Esophagus squamous epithelium (tissue), 5 donors: ENCODE measurements at regions not wholly inside any gene's neighbourhood (a gene's known extent, or its start where the extent isn't known, plus 50 kb on each side); places are given as distances from the start of the nearest gene placed in this dataset.
A peak's percentile ranks its signal among the peaks of the same experiment; 100 is the strongest.

Experiments used
- DNase-seq: peaks from one replicate; lab custom pipeline; 2025; lab: John Stamatoyannopoulos, UW
- H3K27ac ChIP-seq, 4 donors: fragments of 200-600 bp; sonication (generic); one replicate each; pipeline ENCODE4 v1.5.1; 2016 to 2019; ENCODE audit warnings: mild to moderate bottlenecking in 1 of 4
- H3K27me3 ChIP-seq, 4 donors: fragments of 200-600 bp; sonication (generic); 1 replicate in 3 of 4; 2 replicates in 1 of 4; pipeline versions ENCODE4 v1.5.1 to v1.6.0; 2017 to 2021; ENCODE audit warnings: antibody characterized with exemption in 1 of 4
- H3K36me3 ChIP-seq, 3 donors: fragments of 200-600 bp; sonication (generic); one replicate each; pipeline ENCODE4 v1.5.1; 2016 to 2019
- H3K4me1 ChIP-seq, 3 donors: fragments of 200-600 bp; sonication (generic); one replicate each; pipeline ENCODE4 v1.5.1; 2017 to 2019
- H3K4me3 ChIP-seq, 4 donors: fragments of 200-600 bp; sonication (generic); 1 replicate in 3 of 4; 2 replicates in 1 of 4; pipeline ENCODE4 v1.5.1; 2016 to 2019; ENCODE audit warnings: mild to moderate bottlenecking in 2 of 4, moderate library complexity in 1 of 4
- H3K9me3 ChIP-seq, 3 donors: fragments of 200-600 bp; sonication (generic); one replicate each; pipeline ENCODE4 v1.5.1; 2016 to 2019
- POLR2A ChIP-seq, 4 donors: fragments of 450-650 bp; IDR thresholded peaks; one replicate each; pipeline ENCODE4 v1.6.1; 2017; ENCODE audit warnings: antibody characterized with exemption in 4 of 4, mild to moderate bottlenecking in 4 of 4, moderate library complexity in 3 of 4
- WGBS, 2 donors: methylation state at CpG; one replicate each; pipeline ENCODE4 v1.1.5; 2018; 5-methylcytosine and 5-hydroxymethylcytosine counted together
- intact Hi-C: fragments of 100-400 bp; cut with DNase I; formaldehyde crosslinking; loops from one replicate; pipeline ENCODE4 v1.15.0; 2022
- TF ChIP-seq, protein P1 (sequence below), 6 experiments: fragments of 450-650 bp in 4 of 6; fragments of 200-600 bp in 2 of 6; sonication (generic) in 2 of 6; IDR thresholded peaks; one replicate each; pipeline ENCODE4 v1.5.1; 2016 to 2019; ENCODE audit warnings: antibody characterized with exemption in 6 of 6, mild to moderate bottlenecking in 4 of 6, moderate library complexity in 4 of 6
- donor health status: DM: yes; HTN: yes; CAD: no.

DNA sequence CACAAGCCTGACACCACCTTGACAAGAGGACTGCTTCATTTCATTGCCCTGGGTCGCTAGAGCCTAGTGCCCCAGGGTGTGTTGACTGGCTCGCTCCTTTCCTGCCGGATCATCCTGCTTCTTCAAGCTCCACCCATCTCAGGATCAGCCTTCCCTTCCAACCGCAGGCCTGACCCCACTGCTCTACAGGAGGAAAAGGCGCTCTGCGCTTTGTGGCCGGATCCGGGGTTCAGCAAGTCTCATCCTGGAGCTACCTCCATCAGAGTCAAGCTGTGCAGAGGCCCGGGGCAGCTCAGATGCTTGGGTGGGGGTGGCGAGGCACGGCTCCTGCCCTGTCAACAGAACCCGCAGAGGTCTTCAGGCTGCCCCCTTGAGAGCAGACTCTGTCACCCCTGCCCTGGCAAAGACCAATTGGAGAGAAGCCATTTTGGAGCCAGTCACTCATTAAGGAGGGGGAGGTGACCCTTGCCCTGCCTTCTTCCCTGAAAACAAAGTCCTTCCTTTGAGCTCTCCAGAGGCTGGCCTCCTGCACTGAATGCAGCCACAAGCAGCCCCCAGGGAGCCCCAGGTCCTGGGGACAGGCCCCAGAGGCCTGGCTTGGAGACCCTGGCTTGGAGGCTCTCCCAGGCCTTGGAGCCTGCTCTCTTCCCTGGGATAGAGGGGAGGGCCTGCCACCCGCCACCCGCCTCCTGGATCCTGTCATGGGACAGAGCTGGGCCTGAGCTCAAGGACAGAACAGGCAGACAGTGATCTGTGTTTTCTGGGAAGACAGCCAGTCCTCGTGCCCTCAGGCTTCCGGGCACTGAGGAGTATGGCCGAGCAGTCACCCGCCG, 80.3 kb downstream of the CPN2 start:
- H3K27ac ChIP-seq, result peak overlapping the region; percentile 35 to 87 (median 74)
- H3K4me1 ChIP-seq, result peaks cover 24 to 73% (median 25%) of the 10 kb centered on the region in 3 donors
- no peak overlapping the region for H3K4me3 ChIP-seq
- DNase-seq, result no peak
- intact Hi-C loops, result no loop called here
- WGBS, 2 donors, result 24 to 33% methylated on average over 5 to 8 of the region's 19 CpGs
- no peaks in the 10 kb centered on the region for H3K9me3 ChIP-seq
- TF ChIP-seq POLR2A (IDR thresholded peaks at IDR 0.05), result no peak
- TF ChIP-seq, protein P1, sequence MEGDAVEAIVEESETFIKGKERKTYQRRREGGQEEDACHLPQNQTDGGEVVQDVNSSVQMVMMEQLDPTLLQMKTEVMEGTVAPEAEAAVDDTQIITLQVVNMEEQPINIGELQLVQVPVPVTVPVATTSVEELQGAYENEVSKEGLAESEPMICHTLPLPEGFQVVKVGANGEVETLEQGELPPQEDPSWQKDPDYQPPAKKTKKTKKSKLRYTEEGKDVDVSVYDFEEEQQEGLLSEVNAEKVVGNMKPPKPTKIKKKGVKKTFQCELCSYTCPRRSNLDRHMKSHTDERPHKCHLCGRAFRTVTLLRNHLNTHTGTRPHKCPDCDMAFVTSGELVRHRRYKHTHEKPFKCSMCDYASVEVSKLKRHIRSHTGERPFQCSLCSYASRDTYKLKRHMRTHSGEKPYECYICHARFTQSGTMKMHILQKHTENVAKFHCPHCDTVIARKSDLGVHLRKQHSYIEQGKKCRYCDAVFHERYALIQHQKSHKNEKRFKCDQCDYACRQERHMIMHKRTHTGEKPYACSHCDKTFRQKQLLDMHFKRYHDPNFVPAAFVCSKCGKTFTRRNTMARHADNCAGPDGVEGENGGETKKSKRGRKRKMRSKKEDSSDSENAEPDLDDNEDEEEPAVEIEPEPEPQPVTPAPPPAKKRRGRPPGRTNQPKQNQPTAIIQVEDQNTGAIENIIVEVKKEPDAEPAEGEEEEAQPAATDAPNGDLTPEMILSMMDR (IDR thresholded peaks at IDR 0.05), result no peak
- H3K27me3 ChIP-seq, result no peaks in the 10 kb centered on the region
- no peaks in the 10 kb centered on the region for H3K36me3 ChIP-seq

DNA sequence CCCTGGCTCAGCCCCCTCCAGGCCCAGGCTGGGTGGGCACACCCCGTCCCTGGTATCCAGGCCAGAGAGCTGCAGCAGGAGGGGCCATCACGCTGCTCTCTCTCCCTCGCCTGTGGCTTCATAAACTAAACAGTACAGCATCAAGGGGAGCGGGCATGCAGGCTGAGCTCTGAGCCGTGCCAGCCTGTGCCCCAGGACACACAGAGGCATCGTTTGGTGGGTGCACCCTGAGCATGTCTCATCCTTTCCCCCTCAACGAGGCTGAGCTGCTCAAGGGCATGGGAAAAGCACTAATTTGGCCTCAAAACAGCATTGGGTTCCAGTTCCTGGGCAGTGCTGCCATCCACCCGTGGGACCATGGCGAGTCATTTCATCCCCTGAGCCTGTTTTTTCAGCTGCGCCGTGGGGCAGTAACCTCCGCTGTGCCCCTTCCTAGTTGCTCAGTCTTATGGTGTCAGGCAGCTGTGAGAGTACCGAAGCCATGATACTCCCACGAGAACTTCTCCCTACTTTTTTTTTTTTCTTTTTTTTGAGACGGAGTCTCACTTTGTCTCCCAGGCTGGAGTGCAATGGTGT, 79.6 kb downstream of the CPN2 start:
- TF ChIP-seq, protein P1 (IDR thresholded peaks at IDR 0.05), result no peak
- TF ChIP-seq POLR2A (IDR thresholded peaks at IDR 0.05), result no peak
- H3K4me3 ChIP-seq, result no peak overlapping the region
- H3K36me3 ChIP-seq, result no peaks in the 10 kb centered on the region
- 62 to 65% methylated on average over 8 to 9 of the region's 15 CpGs for WGBS, 2 donors
- no peak for DNase-seq
- H3K9me3 ChIP-seq, result no peaks in the 10 kb centered on the region
- H3K27me3 ChIP-seq, result no peaks in the 10 kb centered on the region
- H3K4me1 ChIP-seq, result peaks cover 25 to 73% (median 28%) of the 10 kb centered on the region in 3 donors
- peak overlapping the region; percentile 35 to 87 (median 74) for H3K27ac ChIP-seq
- intact Hi-C loops, result no loop called here

DNA sequence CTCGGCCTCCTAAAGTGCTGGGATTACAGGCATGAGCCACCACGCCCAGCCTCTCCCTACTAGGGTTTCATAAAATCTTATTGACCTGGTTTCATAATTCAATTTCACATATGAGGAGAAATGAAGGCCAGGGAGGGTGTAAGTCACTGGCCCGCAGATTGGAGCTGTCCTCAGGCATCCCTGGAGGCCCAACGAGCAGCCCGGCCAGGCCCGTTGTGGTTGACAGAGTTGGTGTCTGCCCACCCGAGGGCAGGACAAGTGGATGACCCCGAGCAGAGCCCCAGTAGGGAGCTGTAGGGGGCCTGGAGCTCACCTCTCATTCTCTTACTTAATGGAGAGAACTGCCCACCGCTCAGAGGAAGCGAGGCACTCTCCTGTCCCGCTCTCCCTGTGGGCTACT, 78.9 kb downstream of the CPN2 start:
- H3K36me3 ChIP-seq, result no peaks in the 10 kb centered on the region
- TF ChIP-seq POLR2A (IDR thresholded peaks at IDR 0.05), result no peak
- TF ChIP-seq, protein P1 (IDR thresholded peaks at IDR 0.05), result no peak
- peaks cover 30 to 75% (median 35%) of the 10 kb centered on the region in 3 donors for H3K4me1 ChIP-seq
- peak overlapping the region in 1 of 4 donors; percentile 77 for H3K27ac ChIP-seq
- intact Hi-C loops, result no loop called here
- no peak overlapping the region for H3K4me3 ChIP-seq
- no peaks in the 10 kb centered on the region for H3K27me3 ChIP-seq
- 93 to 94% methylated on average over 3 to 10 of the region's 11 CpGs for WGBS, 2 donors
- DNase-seq, result no peak
- H3K9me3 ChIP-seq, result no peaks in the 10 kb centered on the region

DNA sequence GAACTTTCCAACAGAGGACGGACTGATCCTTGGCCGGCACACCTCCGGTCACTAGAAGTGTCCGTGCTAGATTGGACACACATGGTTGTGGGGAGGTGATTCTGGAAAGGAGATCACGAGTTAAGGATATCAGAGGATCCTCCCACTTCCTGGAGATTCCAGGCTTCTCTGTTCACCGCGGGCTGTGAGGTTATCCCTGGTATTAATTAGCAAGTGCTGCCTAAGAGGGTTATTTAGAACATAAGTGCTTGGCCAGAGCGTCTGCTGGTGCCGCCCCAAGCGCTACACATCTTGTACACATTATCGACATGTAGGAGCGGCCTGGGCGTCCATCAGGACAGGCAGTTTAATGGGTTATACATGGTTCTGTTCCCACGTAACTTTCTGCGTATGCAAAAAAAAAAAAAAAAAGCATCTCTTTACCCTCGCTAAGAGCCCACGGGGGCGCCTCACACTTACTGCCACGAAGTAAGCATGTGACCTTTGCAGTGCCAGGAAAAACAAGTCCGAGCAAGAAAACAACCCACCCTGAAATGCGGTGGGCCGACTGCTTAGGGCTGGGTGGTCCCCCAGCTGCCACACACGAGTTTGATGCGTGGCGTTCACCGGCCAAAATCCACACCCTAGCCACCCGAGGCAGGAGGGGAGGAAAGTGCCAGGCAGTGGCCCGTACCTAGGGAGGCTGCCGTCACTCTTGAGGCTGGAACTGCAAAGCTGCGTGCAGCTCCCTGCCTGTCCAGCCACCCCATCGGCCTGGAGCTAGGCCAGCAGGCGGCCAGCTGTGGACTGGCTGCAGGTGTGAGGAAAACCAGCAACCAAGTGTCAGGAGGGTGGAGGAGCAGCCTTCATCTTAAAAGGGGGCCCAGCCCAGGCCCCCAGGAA, 78.0 kb downstream of the CPN2 start:
- intact Hi-C loops, result no loop called here
- TF ChIP-seq, protein P1 (IDR thresholded peaks at IDR 0.05), result no peak
- TF ChIP-seq POLR2A (IDR thresholded peaks at IDR 0.05), result no peak
- no peak for DNase-seq
- WGBS, 2 donors, result 71 to 81% methylated on average over 19 of the region's 32 CpGs
- Histone ChIP-seq H3K27me3 (no peaks in the 10 kb centered on the region), H3K27ac (peak overlapping the region in 1 of 4 donors; percentile 77), H3K4me3 (no peak overlapping the region), H3K4me1 (peaks cover 37 to 76% (median 44%) of the 10 kb centered on the region in 3 donors), H3K36me3 (no peaks in the 10 kb centered on the region), H3K9me3 (no peaks in the 10 kb centered on the region)
